22Rv1 (cell line): ENCODE measurements at regions not wholly inside any gene's neighbourhood (a gene's known extent, or its start where the extent isn't known, plus 50 kb on each side); places are given as distances from the start of the nearest gene placed in this dataset.

Experiments
- ZFX ChIP-seq: fragments of 450-650 bp; IDR thresholded peaks from 2 replicates; pipeline ENCODE4 v1.6.1; 2017; ENCODE audit warnings: antibody characterized with exemption, borderline replicate concordance
- TF ChIP-seq, protein P1 (sequence below): fragments of 450-650 bp; IDR thresholded peaks from 2 replicates; pipeline ENCODE4 v1.5.1; 2017; ENCODE audit warnings: mild to moderate bottlenecking

DNA sequence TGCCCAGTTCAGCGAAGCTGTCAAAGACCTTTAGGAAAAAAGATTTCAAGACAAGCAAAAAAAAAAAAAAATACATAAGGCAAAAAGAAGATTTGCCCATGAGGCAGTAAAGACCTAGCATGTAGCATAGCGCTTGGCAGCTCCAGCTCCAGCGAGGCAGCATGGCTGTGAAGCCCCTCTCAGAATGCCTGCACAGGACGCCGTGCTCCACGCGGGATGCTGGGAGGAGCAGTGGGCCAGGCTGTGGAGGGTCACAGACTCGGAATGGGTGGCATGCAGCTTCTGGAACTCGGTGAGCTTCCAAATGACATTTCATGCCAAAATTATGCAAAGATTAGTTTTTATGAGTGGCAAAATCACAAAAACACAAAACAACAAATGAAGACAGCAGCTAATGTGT is 267.3 kb downstream of the ZNF516 start:
- TF ChIP-seq, protein P1, sequence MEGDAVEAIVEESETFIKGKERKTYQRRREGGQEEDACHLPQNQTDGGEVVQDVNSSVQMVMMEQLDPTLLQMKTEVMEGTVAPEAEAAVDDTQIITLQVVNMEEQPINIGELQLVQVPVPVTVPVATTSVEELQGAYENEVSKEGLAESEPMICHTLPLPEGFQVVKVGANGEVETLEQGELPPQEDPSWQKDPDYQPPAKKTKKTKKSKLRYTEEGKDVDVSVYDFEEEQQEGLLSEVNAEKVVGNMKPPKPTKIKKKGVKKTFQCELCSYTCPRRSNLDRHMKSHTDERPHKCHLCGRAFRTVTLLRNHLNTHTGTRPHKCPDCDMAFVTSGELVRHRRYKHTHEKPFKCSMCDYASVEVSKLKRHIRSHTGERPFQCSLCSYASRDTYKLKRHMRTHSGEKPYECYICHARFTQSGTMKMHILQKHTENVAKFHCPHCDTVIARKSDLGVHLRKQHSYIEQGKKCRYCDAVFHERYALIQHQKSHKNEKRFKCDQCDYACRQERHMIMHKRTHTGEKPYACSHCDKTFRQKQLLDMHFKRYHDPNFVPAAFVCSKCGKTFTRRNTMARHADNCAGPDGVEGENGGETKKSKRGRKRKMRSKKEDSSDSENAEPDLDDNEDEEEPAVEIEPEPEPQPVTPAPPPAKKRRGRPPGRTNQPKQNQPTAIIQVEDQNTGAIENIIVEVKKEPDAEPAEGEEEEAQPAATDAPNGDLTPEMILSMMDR: no peak
- no peak for TF ChIP-seq ZFX
